Ishikawa (cell line): ENCODE measurements at regions not wholly inside any gene's neighbourhood (a gene's known extent, or its start where the extent isn't known, plus 50 kb on each side); places are given as distances from the start of the nearest gene placed in this dataset.

Experiments used
- CEBPB ChIP-seq: IDR thresholded peaks from 2 replicates; pipeline ENCODE4 v1.6.1; 2012
- CREB1 ChIP-seq: IDR thresholded peaks from 2 replicates; pipeline ENCODE4 v1.6.1; 2012; ENCODE audit warnings: low read depth
- EGR1 ChIP-seq: IDR thresholded peaks from 2 replicates; pipeline ENCODE4 v1.6.1; 2012
- EP300 ChIP-seq: IDR thresholded peaks from 2 replicates; pipeline ENCODE4 v1.6.1; 2012; ENCODE audit warnings: borderline replicate concordance
- FOXM1 ChIP-seq: IDR thresholded peaks from 2 replicates; pipeline ENCODE4 v1.6.1; 2012; ENCODE audit warnings: low read depth, borderline replicate concordance
- MAX ChIP-seq: IDR thresholded peaks from 2 replicates; pipeline ENCODE4 v1.6.1; 2012
- NFIC ChIP-seq: IDR thresholded peaks from 2 replicates; pipeline ENCODE4 v1.6.1; 2012
- RAD21 ChIP-seq: IDR thresholded peaks from 2 replicates; pipeline ENCODE4 v1.6.1; 2012; ENCODE audit warnings: low read depth
- REST ChIP-seq: IDR thresholded peaks from 2 replicates; pipeline ENCODE4 v1.6.1; 2012; ENCODE audit warnings: low read depth, mild to moderate bottlenecking
- TAF1 ChIP-seq: IDR thresholded peaks from 2 replicates; pipeline ENCODE4 v1.6.1; 2012; ENCODE audit warnings: low read depth, mild to moderate bottlenecking
- TCF12 ChIP-seq: IDR thresholded peaks from 2 replicates; pipeline ENCODE4 v1.6.1; 2012; ENCODE audit warnings: low read depth
- TEAD4 ChIP-seq: IDR thresholded peaks from 2 replicates; pipeline ENCODE4 v1.6.1; 2012
- USF1 ChIP-seq: IDR thresholded peaks from 2 replicates; pipeline ENCODE4 v1.6.1; 2012
- YY1 ChIP-seq: IDR thresholded peaks from 2 replicates; pipeline ENCODE4 v1.6.1; 2012; ENCODE audit warnings: low read depth

GRCh38 chr6:11423667-11424066 lies 113.9 kb upstream of the TMEM170B start:
- no peak for TF ChIP-seq YY1
- no peak for TF ChIP-seq EGR1
- TF ChIP-seq CREB1, result no peak
- TF ChIP-seq TAF1, result no peak
- TF ChIP-seq MAX, result no peak
- no peak for TF ChIP-seq CEBPB
- no peak for TF ChIP-seq FOXM1
- 0 out of 2 replicates have a peak, but pooled peaks have one; percentile 29 for TF ChIP-seq NFIC
- TF ChIP-seq REST, result no peak
- TF ChIP-seq USF1, result no peak
- no peak for TF ChIP-seq RAD21
- TF ChIP-seq TCF12, result no peak
- no peak for TF ChIP-seq EP300
- no peak for TF ChIP-seq TEAD4
